Ectodermal cell (in vitro differentiated cells): ENCODE measurements at regions not wholly inside any gene's neighbourhood (a gene's known extent, or its start where the extent isn't known, plus 50 kb on each side); places are given as distances from the start of the nearest gene placed in this dataset.
"Not testable (repeated sequence)": the region's sequence is repeated elsewhere in the genome, so short reads cannot be mapped to it uniquely, and the experiment has no call there.

Experiments
- H3K27ac ChIP-seq: 2 replicates; pipeline ENCODE4 v1.7.0; 2013; ENCODE audit warnings: mild to moderate bottlenecking, low read depth, low read length; ENCODE audit not compliant: insufficient read depth, poor library complexity, severe bottlenecking
- H3K27me3 ChIP-seq: 2 replicates; pipeline ENCODE4 v1.7.0; 2013; ENCODE audit warnings: mild to moderate bottlenecking, low read length; ENCODE audit not compliant: insufficient read depth, control insufficient read depth, poor library complexity, severe bottlenecking
- H3K36me3 ChIP-seq: one replicate; pipeline ENCODE4 v1.7.0; 2013; ENCODE audit warnings: low read length; ENCODE audit not compliant: control insufficient read depth, insufficient read depth
- H3K4me1 ChIP-seq: one replicate; pipeline ENCODE4 v1.7.0; 2013; ENCODE audit warnings: low read length; ENCODE audit not compliant: control insufficient read depth, insufficient read depth
- H3K4me3 ChIP-seq: 2 replicates; pipeline ENCODE4 v1.7.0; 2013; ENCODE audit warnings: low read depth, low read length, control low read depth; ENCODE audit not compliant: insufficient read depth
- H3K9me3 ChIP-seq: 2 replicates; pipeline ENCODE4 v1.7.0; 2013; ENCODE audit warnings: mild to moderate bottlenecking, low read length, moderate library complexity; ENCODE audit not compliant: control insufficient read depth
- WGBS, 2 experiments: methylation state at CpG; one replicate each; pipeline ENCODE4 v1.1.7; 2013; ENCODE audit warnings: missing lambda C conversion rate in 2 of 2; 5-methylcytosine and 5-hydroxymethylcytosine counted together

DNA sequence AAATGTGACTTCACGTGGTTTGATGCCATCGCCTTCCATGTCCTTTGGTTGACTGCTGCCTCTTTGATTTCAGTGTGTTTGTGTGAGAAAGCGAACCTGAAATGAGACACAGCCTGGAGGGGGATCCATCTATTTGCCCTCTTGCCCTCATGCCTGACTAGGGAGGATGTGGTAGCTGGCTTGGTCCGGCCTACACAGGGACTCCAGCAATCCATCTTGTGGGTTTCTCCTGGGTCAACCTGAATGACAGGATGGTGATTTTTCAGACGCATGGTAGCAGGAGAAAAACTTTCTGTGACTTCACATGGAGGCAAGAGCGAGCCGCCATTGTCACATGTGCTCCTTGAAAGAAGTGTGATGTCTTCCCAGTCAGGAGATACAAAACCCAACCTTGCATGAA, 117.9 kb upstream of the DNAH14 start:
- Histone ChIP-seq H3K36me3 (no peaks in the 10 kb centered on the region), H3K27ac (no peak overlapping the region), H3K9me3 (no peaks in the 10 kb centered on the region), H3K4me3 (no peak overlapping the region), H3K27me3 (no peaks in the 10 kb centered on the region), H3K4me1 (no peaks in the 10 kb centered on the region)
- WGBS, 2 experiments = 93 to 96% methylated on average over 7 of the region's 7 CpGs

- no peaks in the 10 kb centered on the region for H3K9me3 ChIP-seq
- no peak overlapping the region for H3K4me3 ChIP-seq
- 90 to 100% methylated on average over 1 of the region's 2 CpGs for WGBS, 2 experiments
- no peaks in the 10 kb centered on the region for H3K4me1 ChIP-seq
- no peaks in the 10 kb centered on the region for H3K27me3 ChIP-seq
- H3K27ac ChIP-seq = no peak overlapping the region
- no peaks in the 10 kb centered on the region for H3K36me3 ChIP-seq
Measured at GRCh38 chr1:224815647-224816046, 113.8 kb upstream of the DNAH14 start.

DNA sequence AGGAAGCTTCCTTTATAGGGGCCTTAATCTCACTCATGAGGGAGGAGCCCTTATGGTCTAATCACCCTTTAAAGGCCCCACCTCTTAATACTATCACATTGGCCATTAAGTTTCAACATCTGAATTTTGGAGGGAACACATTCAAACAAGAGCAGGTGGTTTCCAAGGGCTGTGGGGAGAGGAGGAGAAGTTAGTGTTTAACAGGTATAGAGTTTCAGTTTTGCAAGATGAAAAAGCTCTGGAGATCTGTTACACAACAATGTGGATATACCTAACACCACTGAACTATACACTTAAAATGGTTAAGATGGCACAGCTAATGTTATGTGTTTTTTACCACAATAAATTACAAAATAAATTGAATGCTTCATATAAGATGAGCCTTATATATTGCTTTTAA, 113.4 kb upstream of the DNAH14 start:
- H3K9me3 ChIP-seq = no peaks in the 10 kb centered on the region
- no peaks in the 10 kb centered on the region for H3K4me1 ChIP-seq
- no peak overlapping the region for H3K27ac ChIP-seq
- no peak overlapping the region for H3K4me3 ChIP-seq
- H3K27me3 ChIP-seq = no peaks in the 10 kb centered on the region
- no peaks in the 10 kb centered on the region for H3K36me3 ChIP-seq

- H3K4me1 ChIP-seq = no peaks in the 10 kb centered on the region
- H3K36me3 ChIP-seq = no peaks in the 10 kb centered on the region
- no peaks in the 10 kb centered on the region for H3K27me3 ChIP-seq
- WGBS, 2 experiments = 95 to 97% methylated on average over 3 of the region's 3 CpGs
- no peak overlapping the region for H3K27ac ChIP-seq
- no peaks in the 10 kb centered on the region for H3K9me3 ChIP-seq
- H3K4me3 ChIP-seq = no peak overlapping the region
Measured at GRCh38 chr1:224817382-224817781, 112.1 kb upstream of the DNAH14 start.

DNA sequence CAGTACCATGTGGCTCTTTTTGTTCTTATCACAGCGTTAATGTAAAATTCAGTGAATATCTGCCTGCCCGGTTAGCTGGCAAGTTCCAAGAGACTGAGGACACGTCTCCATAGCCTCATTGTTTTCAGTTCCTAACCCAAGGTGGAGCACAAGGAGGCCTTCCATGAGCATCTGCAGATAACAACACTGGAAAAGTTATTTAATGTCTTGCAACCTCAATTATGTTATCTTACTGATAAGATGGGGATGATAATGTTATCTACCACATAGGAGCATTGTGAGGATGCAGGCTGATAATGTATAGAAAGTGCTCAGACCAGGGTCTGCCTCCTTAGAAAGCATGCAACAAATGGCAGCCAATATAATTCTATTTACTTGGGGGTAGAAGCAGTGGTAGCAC, 109.6 kb upstream of the DNAH14 start:
- no peaks in the 10 kb centered on the region for H3K9me3 ChIP-seq
- no peak overlapping the region for H3K27ac ChIP-seq
- H3K27me3 ChIP-seq = no peaks in the 10 kb centered on the region
- H3K4me1 ChIP-seq = no peaks in the 10 kb centered on the region
- no peaks in the 10 kb centered on the region for H3K36me3 ChIP-seq
- WGBS, 2 experiments = 93 to 96% methylated on average over 3 of the region's 3 CpGs
- H3K4me3 ChIP-seq = no peak overlapping the region

DNA sequence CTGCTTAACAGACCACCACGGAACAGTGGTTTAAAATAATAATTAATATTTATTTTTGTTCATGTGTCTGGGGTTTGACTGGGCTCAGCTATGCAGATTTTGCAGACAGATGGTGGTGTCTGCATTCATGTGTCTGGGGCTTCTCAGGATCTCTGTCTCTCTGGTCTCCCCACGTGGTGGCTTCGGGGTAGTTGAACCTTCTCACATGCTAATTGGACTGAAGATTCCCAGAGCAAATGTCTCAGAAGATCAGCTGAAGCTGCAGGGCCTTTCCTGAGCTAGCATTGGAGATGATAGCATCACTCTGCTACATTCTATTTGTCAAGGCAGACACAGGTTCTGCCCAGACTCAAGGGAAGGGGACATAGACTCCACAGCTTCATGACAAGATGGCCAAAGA, 109.1 kb upstream of the DNAH14 start:
- no peak overlapping the region for H3K4me3 ChIP-seq
- no peaks in the 10 kb centered on the region for H3K36me3 ChIP-seq
- no peaks in the 10 kb centered on the region for H3K4me1 ChIP-seq
- no peaks in the 10 kb centered on the region for H3K9me3 ChIP-seq
- no peaks in the 10 kb centered on the region for H3K27me3 ChIP-seq
- no peak overlapping the region for H3K27ac ChIP-seq
- 83 to 88% methylated on average over 2 to 3 of the region's 3 CpGs for WGBS, 2 experiments

DNA sequence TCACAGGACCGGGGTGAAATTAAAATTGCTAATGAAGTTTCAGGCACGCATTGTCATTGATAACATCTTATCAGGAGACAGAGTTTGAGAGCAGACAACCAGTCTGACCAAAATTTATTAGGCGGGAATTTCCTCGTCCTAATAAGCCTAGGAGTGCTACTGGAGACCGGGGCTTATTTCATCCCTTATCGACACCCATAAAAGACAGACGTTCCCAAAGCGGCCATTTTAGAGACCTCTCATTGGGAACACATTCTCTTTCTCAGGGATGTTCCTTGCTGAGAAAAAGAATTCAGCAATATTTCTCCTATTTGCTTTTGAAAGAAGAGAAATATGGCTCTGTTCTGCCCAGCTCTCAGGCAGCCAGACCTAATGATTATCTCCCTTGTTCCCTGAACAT, 107.7 kb upstream of the DNAH14 start:
- H3K4me3 ChIP-seq, H3K27me3 ChIP-seq, H3K4me1 ChIP-seq, H3K27ac ChIP-seq, H3K9me3 ChIP-seq, H3K36me3 ChIP-seq: not testable (repeated sequence)
- 89 to 90% methylated on average over 8 of the region's 8 CpGs for WGBS, 2 experiments

DNA sequence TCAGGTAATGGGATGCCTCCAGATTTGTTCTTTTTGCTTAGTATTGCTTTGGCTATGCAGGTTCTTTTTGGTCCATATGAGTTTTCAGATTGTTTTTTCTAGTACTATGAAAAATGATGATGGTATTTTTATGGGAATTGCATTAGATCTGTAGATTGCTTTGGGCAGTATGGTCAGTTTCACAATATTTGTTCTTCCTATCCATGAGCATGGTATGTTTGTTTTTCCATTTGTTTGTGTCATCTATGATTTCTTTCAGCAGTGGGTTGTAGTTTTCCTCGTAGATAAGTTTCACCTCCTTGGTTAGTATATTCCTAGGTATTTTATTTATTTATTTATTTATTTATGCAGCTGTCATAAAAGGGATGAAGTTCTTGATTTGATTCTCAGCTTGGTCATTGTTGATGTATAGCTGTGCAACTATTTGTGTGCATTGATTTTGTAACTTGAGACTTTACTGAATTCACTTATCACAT, 103.9 kb upstream of the DNAH14 start:
- H3K36me3 ChIP-seq = no peaks in the 10 kb centered on the region
- WGBS, 2 experiments = no CpG with 5 or more reads among the region's 1 CpG

DNA sequence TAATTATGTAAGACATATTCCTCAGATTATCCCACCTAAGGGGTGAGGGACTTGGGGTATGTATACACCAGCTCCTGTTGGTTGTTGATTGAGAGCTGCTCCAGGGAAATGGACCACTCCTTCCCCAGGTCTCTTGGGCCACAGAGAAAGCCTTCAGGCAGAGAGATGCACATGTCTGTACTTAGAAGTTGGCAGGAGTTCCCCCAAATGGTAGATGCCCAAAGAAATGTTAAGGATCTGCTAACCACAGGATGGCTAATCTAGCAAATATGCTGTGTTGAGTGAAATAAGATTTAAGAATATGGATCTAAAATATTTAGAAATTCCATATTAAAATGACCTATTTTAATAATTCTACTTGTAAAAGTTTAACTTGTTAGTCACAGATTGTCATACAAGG, 100.8 kb upstream of the DNAH14 start:
- Histone ChIP-seq H3K9me3 (peaks cover 4% of the 10 kb centered on the region), H3K4me1 (no peaks in the 10 kb centered on the region), H3K36me3 (no peaks in the 10 kb centered on the region), H3K27me3 (no peaks in the 10 kb centered on the region), H3K4me3 (no peak overlapping the region), H3K27ac (no peak overlapping the region)

More for the DNA sequence above, 103.9 kb upstream of the DNAH14 start:
- Histone ChIP-seq H3K4me1 (no peaks in the 10 kb centered on the region), H3K9me3 (peaks cover 2% of the 10 kb centered on the region), H3K27ac (no peak overlapping the region), H3K27me3 (no peaks in the 10 kb centered on the region), H3K4me3 (no peak overlapping the region)

DNA sequence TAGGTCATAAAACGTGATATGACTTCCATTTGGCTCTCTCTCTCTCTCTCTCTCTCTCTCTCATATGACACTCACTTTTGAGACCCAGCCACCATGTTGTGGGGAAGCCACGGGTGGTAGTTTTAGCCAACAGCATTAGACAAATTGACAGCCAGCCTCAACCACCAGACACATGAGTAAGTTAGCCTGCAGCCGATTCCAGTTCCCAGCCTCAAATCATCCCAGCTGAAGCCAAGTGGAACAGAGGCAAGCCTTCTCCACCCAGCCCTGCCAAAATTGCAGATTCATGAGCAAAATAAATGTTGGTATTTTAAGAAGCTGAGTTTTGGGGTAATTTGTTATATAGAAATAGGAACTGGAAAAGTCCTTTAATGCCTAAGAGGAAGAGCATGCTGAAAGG, 98.0 kb upstream of the DNAH14 start:
- no peak overlapping the region for H3K27ac ChIP-seq
- peaks cover 2% of the 10 kb centered on the region for H3K9me3 ChIP-seq
- H3K36me3 ChIP-seq = no peaks in the 10 kb centered on the region
- H3K4me3 ChIP-seq = no peak overlapping the region
- H3K4me1 ChIP-seq = no peaks in the 10 kb centered on the region
- H3K27me3 ChIP-seq = no peaks in the 10 kb centered on the region
- WGBS, 2 experiments = 92 to 93% methylated on average over 3 of the region's 3 CpGs

DNA sequence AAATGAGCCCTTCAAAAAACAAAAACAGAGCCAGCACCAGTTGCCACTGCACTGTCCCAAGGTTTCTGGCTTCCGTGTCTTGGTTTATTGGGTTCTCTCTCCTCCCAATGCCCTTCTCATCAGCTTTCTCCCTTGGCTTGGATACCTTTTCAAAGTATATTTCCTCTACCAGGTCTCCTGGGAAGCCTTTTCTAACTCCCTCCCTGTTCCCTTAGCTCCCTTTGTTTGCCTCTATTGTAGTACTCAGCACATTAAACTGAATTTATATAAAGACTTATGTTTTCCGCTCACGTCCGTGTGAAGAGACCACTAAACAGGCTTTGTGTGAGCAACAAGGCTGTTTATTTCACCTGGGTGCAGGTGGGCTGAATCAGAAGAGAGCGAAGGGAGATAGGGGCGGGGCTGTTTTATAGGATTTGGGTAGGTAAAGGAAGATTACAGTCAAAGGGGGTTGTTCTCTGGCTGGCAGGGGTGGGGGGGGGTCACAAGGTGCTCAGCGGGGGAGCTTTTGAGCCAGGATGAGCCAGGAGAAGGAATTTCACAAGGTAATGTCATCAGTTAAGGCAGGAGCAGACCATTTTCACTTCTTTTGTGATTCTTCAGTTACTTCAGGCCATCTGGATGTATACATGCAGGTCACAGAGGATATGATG, 89.7 kb upstream of the DNAH14 start:
- not testable (repeated sequence) for H3K4me1 ChIP-seq, H3K27ac ChIP-seq, H3K4me3 ChIP-seq, H3K9me3 ChIP-seq, H3K27me3 ChIP-seq, H3K36me3 ChIP-seq
- 41 to 46% methylated on average over 7 of the region's 7 CpGs for WGBS, 2 experiments
